Parathyroid adenoma (tissue), 2 donors: ENCODE measurements at regions not wholly inside any gene's neighbourhood (a gene's known extent, or its start where the extent isn't known, plus 50 kb on each side); places are given as distances from the start of the nearest gene placed in this dataset.

Experiments used
- H2AFZ ChIP-seq: fragments of 300-600 bp; sonication (generic); one replicate; pipeline ENCODE4 v1.7.0; 2017; ENCODE audit warnings: antibody characterized with exemption, mild to moderate bottlenecking
- H3K27ac ChIP-seq: fragments of 300-600 bp; sonication (generic); one replicate; pipeline ENCODE4 v1.7.0; 2017
- H3K27me3 ChIP-seq: fragments of 300-600 bp; sonication (generic); one replicate; pipeline ENCODE4 v1.7.0; 2017; ENCODE audit warnings: low read length; ENCODE audit not compliant: control insufficient read depth, insufficient read depth
- H3K36me3 ChIP-seq: fragments of 300-600 bp; sonication (generic); one replicate; pipeline ENCODE4 v1.7.0; 2017; ENCODE audit warnings: low read length; ENCODE audit not compliant: control insufficient read depth, insufficient read depth
- H3K4me1 ChIP-seq: fragments of 300-600 bp; sonication (generic); one replicate; pipeline ENCODE4 v1.7.0; 2017; ENCODE audit warnings: control low read depth
- H3K4me2 ChIP-seq: fragments of 300-600 bp; sonication (generic); one replicate; pipeline ENCODE4 v1.7.0; 2017; ENCODE audit warnings: low read length
- H3K4me3 ChIP-seq: fragments of 300-600 bp; sonication (generic); one replicate; pipeline ENCODE4 v1.7.0; 2017; ENCODE audit warnings: low read depth, low read length
- H3K79me2 ChIP-seq: fragments of 300-600 bp; sonication (generic); one replicate; pipeline ENCODE4 v1.7.0; 2017; ENCODE audit warnings: control low read depth
- H3K9ac ChIP-seq: fragments of 300-600 bp; sonication (generic); one replicate; pipeline ENCODE4 v1.7.0; 2017; ENCODE audit warnings: mild to moderate bottlenecking
- H3K9me3 ChIP-seq: fragments of 300-600 bp; sonication (generic); one replicate; pipeline ENCODE4 v1.7.0; 2017; ENCODE audit warnings: low read length; ENCODE audit not compliant: control insufficient read depth
- TF ChIP-seq, protein P1 (sequence below): fragments of 300-600 bp; sonication (generic); IDR thresholded peaks from one replicate; pipeline ENCODE4 v1.7.0; 2017; ENCODE audit warnings: antibody characterized with exemption, mild to moderate bottlenecking
- donor health status: primary hyperparathyroidism.

DNA sequence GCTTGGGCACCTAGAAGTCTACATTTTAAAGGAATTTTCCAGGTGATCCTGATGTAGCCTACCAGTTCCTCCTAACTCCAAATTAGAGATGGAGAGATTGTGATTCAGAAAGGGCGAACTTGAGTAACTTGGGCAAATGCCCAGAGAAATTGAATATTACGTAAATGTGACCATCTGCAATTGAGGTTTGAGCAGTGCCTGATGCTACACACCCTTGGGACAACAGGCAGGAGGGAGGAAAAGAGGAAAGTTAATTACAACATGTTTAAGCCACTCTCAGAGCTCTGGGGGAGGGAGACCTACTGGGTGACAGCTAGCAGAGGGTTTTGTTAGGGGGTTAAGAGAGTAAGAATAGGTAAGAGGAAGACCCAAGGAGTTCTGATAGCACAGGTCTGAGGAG lies 208.9 kb downstream of the LPIN1 start:
- Histone ChIP-seq H3K36me3 (no peaks in the 10 kb centered on the region), H3K4me3 (no peak overlapping the region), H2AFZ (peak overlapping the region; percentile 60), H3K27ac (peak overlapping the region; percentile 43), H3K9ac (no peak overlapping the region), H3K27me3 (no peaks in the 10 kb centered on the region), H3K4me2 (peak overlapping the region; percentile 44), H3K4me1 (no peaks in the 10 kb centered on the region), H3K79me2 (no peaks in the 10 kb centered on the region), H3K9me3 (no peaks in the 10 kb centered on the region)
- TF ChIP-seq, protein P1, sequence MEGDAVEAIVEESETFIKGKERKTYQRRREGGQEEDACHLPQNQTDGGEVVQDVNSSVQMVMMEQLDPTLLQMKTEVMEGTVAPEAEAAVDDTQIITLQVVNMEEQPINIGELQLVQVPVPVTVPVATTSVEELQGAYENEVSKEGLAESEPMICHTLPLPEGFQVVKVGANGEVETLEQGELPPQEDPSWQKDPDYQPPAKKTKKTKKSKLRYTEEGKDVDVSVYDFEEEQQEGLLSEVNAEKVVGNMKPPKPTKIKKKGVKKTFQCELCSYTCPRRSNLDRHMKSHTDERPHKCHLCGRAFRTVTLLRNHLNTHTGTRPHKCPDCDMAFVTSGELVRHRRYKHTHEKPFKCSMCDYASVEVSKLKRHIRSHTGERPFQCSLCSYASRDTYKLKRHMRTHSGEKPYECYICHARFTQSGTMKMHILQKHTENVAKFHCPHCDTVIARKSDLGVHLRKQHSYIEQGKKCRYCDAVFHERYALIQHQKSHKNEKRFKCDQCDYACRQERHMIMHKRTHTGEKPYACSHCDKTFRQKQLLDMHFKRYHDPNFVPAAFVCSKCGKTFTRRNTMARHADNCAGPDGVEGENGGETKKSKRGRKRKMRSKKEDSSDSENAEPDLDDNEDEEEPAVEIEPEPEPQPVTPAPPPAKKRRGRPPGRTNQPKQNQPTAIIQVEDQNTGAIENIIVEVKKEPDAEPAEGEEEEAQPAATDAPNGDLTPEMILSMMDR: no peak

- Histone ChIP-seq H3K79me2 (no peaks in the 10 kb centered on the region), H3K4me1 (no peaks in the 10 kb centered on the region), H3K9me3 (no peaks in the 10 kb centered on the region), H3K9ac (no peak overlapping the region), H3K4me2 (peak overlapping the region; percentile 44), H3K4me3 (no peak overlapping the region), H3K27ac (peak overlapping the region; percentile 43), H3K36me3 (no peaks in the 10 kb centered on the region), H3K27me3 (no peaks in the 10 kb centered on the region), H2AFZ (peak overlapping the region; percentile 60)
- TF ChIP-seq, protein P1: no peak
These were observed 209.5 kb downstream of the LPIN1 start for GRCh38 chr2:11955884-11956291.

DNA sequence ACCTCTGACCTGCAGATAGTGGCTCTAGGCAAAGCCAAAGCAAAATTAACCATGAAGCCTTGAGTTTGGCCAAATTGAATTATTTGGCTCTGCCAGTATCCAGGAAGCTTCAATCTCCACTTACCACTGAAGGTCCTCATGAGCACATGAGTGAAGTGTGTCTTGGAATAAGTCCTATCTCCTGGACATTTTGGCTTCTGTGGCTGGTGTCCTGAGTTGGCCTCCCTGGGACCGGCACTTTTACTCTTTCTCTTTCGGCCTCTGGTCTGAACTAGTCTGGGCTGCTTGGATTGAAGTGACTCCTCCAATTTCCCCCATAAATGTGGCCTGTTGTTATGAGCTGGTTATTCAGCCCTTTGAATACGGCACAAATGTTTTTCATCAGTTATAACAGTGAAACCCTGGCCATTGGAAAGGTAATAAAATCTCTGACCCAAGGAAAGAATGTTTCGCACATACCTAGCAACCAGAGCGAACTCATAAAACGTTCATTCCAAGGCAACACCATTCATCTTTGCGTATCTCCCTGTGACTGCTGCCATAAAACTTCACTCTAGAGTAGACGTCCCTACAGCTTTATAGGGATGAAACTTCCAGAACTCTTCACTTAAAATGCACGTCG lies 216.4 kb downstream of the LPIN1 start:
- Histone ChIP-seq H3K4me1 (no peaks in the 10 kb centered on the region), H3K9ac (no peak overlapping the region), H3K9me3 (no peaks in the 10 kb centered on the region), H3K27me3 (no peaks in the 10 kb centered on the region), H3K27ac (no peak overlapping the region), H2AFZ (no peak overlapping the region), H3K36me3 (no peaks in the 10 kb centered on the region), H3K79me2 (no peaks in the 10 kb centered on the region), H3K4me2 (no peak overlapping the region), H3K4me3 (no peak overlapping the region)
- TF ChIP-seq, protein P1: no peak

GRCh38 chr2:11963966-11964365 lies 217.5 kb downstream of the LPIN1 start:
- Histone ChIP-seq H2AFZ (no peak overlapping the region), H3K4me1 (peaks cover 7% of the 10 kb centered on the region), H3K27ac (no peak overlapping the region), H3K79me2 (no peaks in the 10 kb centered on the region), H3K9ac (no peak overlapping the region), H3K4me2 (no peak overlapping the region), H3K9me3 (no peaks in the 10 kb centered on the region), H3K4me3 (no peak overlapping the region), H3K36me3 (no peaks in the 10 kb centered on the region), H3K27me3 (no peaks in the 10 kb centered on the region)
- TF ChIP-seq, protein P1: no peak

DNA sequence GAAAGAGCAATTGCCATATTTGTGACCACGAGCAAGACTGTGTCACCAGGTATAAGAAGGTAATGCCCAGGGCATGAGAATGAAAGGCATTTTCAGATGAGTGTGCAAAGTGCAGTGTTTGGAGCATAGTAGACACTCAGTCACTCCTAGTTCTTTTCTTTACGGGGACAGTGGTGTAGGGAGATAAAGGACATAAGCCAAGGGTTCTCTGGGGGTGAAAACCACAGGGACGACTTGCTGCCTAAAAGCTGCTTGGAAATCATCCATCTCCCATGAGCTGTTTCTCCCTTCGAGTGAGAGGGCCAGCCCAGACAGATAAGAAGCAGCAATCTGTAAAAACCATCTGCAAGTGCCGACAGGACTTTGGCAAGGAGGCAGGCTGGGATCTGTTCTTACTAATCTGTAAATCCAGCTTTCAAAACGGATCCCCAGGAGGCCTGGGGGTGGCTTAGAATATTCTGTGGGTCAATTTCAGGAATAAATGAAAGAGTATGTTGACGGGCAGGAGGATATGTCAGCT lies 221.6 kb downstream of the LPIN1 start:
- Histone ChIP-seq H3K27ac (no peak overlapping the region), H3K36me3 (no peaks in the 10 kb centered on the region), H3K4me2 (peak overlapping the region; percentile 5), H3K9me3 (no peaks in the 10 kb centered on the region), H3K79me2 (no peaks in the 10 kb centered on the region), H3K27me3 (no peaks in the 10 kb centered on the region), H2AFZ (peak overlapping the region; percentile 47), H3K4me1 (peaks cover 7% of the 10 kb centered on the region), H3K4me3 (no peak overlapping the region), H3K9ac (no peak overlapping the region)
- TF ChIP-seq, protein P1: no peak
